Keratinocyte (primary cell): ENCODE measurements at regions not wholly inside any gene's neighbourhood (a gene's known extent, or its start where the extent isn't known, plus 50 kb on each side); places are given as distances from the start of the nearest gene placed in this dataset.

Experiments
- DNase-seq: peaks from one replicate; pipeline ENCODE4 v3.0.0-alpha.2; 2011; ENCODE audit warnings: low read depth, missing footprints, low spot score
- FAIRE-seq: peaks from 2 replicates; lab custom pipeline; 2011; peaks lifted over from hg19 to GRCh38; lab: Jason Lieb, UNC
- H2AFZ ChIP-seq: 2 replicates; pipeline ENCODE4 v1.6.0; 2012; ENCODE audit warnings: low read length, control low read depth, inconsistent platforms; ENCODE audit not compliant: control insufficient read depth
- H3K27ac ChIP-seq: 2 replicates; pipeline ENCODE4 v1.5.1; 2011; ENCODE audit warnings: low read length; ENCODE audit not compliant: control insufficient read depth, insufficient read depth
- H3K27me3 ChIP-seq: 3 replicates; pipeline ENCODE4 v1.6.0; 2011; ENCODE audit warnings: low read length; ENCODE audit not compliant: control insufficient read depth, insufficient read depth; ENCODE audit errors: extremely low read depth
- H3K36me3 ChIP-seq, 2 experiments: 2 replicates in 1 of 2; 3 replicates in 1 of 2; pipeline ENCODE4 v1.5.1; 2011; ENCODE audit warnings: low read length in 2 of 2, mild to moderate bottlenecking in 1 of 2; ENCODE audit not compliant: control insufficient read depth in 2 of 2, insufficient read depth in 2 of 2; ENCODE audit errors: extremely low read depth in 1 of 2
- H3K4me1 ChIP-seq: 3 replicates; pipeline ENCODE4 v1.5.1; 2011; ENCODE audit warnings: low read length; ENCODE audit not compliant: control insufficient read depth, insufficient read depth; ENCODE audit errors: extremely low read depth
- H3K4me2 ChIP-seq: 3 replicates; pipeline ENCODE4 v1.6.0; 2011; ENCODE audit warnings: low read depth, low read length; ENCODE audit not compliant: control insufficient read depth, insufficient read depth; ENCODE audit errors: extremely low read depth
- H3K4me3 ChIP-seq, 3 experiments: fragments of 200-600 bp in 1 of 3; sonication (generic) in 1 of 3; 2 replicates in 2 of 3; 3 replicates in 1 of 3; pipeline ENCODE4 v1.5.1; 2011 to 2016; ENCODE audit warnings: low read length in 3 of 3, mild to moderate bottlenecking in 3 of 3, control low read depth in 2 of 3, inconsistent platforms in 1 of 3, low read depth in 1 of 3, mixed read lengths in 1 of 3, mixed run types in 1 of 3, moderate library complexity in 1 of 3; ENCODE audit not compliant: control insufficient read depth in 2 of 3, insufficient read depth in 2 of 3; ENCODE audit errors: extremely low read depth in 1 of 3
- H3K79me2 ChIP-seq: 2 replicates; pipeline ENCODE4 v1.6.0; 2012; ENCODE audit warnings: low read length; ENCODE audit not compliant: control insufficient read depth, insufficient read depth
- H3K9ac ChIP-seq: 3 replicates; pipeline ENCODE4 v1.6.0; 2011; ENCODE audit warnings: low read length; ENCODE audit not compliant: control insufficient read depth, insufficient read depth; ENCODE audit errors: extremely low read depth
- H3K9me1 ChIP-seq: 3 replicates; pipeline ENCODE4 v1.6.0; 2011; ENCODE audit warnings: low read length; ENCODE audit not compliant: control insufficient read depth, insufficient read depth; ENCODE audit errors: extremely low read depth
- H3K9me3 ChIP-seq: 2 replicates; pipeline ENCODE4 v1.5.1; 2012; ENCODE audit warnings: low read depth, low read length; ENCODE audit not compliant: control insufficient read depth
- H4K20me1 ChIP-seq: 3 replicates; pipeline ENCODE4 v1.6.0; 2011; ENCODE audit warnings: low read length; ENCODE audit not compliant: control insufficient read depth, insufficient read depth; ENCODE audit errors: extremely low read depth
- EZH2 ChIP-seq: IDR thresholded peaks from one replicate; pipeline ENCODE4 v1.6.1; 2012; ENCODE audit warnings: inconsistent platforms, mild to moderate bottlenecking, low read length, moderate library complexity
- dilution Hi-C: fragments of 300-500 bp; cut with MboI; formaldehyde crosslinking; loops from one replicate; pipeline ENCODE4 v1.7.0; 2020; ENCODE audit warnings: low sequenced_read_pairs; ENCODE audit not compliant: extremely low pct_ligation_motif_present
- TF ChIP-seq, protein P1 (sequence below), 3 experiments: IDR thresholded peaks in 1 of 3; conservative IDR thresholded peaks in 1 of 3; optimal IDR thresholded peaks in 1 of 3; 2 replicates in 2 of 3; 3 replicates in 1 of 3; pipeline versions ENCODE3 to v1.5.1; 2011; ENCODE audit warnings: low read length in 3 of 3, mild to moderate bottlenecking in 3 of 3, moderate library complexity in 2 of 3, control low read depth in 1 of 3, inconsistent platforms in 1 of 3; ENCODE audit not compliant: insufficient read depth in 2 of 3; ENCODE audit errors: extremely low read depth in 1 of 3

- no peak overlapping the region for H3K27ac ChIP-seq
Measured at GRCh38 chr5:68653471-68653870, 437.9 kb downstream of the PIK3R1 start.

GRCh38 chr5:68657055-68657961 is 436.5 kb upstream of the SLC30A5 start:
- no peak for FAIRE-seq
- H2AFZ ChIP-seq = no peak overlapping the region
- H3K4me1 ChIP-seq = peaks cover 4% of the 10 kb centered on the region
- H4K20me1 ChIP-seq = no peaks in the 10 kb centered on the region
- H3K27ac ChIP-seq = no peak overlapping the region
- dilution Hi-C loops = no loop called here
- no peaks in the 10 kb centered on the region for H3K9me3 ChIP-seq
- no peaks in the 10 kb centered on the region for H3K27me3 ChIP-seq
- no peak overlapping the region for H3K4me2 ChIP-seq
- no peak overlapping the region for H3K9ac ChIP-seq
- no peaks in the 10 kb centered on the region for H3K36me3 ChIP-seq
- H3K9me1 ChIP-seq = no peaks in the 10 kb centered on the region
- no peak for DNase-seq
- H3K79me2 ChIP-seq = no peaks in the 10 kb centered on the region
- no peak for TF ChIP-seq EZH2
- TF ChIP-seq, protein P1, sequence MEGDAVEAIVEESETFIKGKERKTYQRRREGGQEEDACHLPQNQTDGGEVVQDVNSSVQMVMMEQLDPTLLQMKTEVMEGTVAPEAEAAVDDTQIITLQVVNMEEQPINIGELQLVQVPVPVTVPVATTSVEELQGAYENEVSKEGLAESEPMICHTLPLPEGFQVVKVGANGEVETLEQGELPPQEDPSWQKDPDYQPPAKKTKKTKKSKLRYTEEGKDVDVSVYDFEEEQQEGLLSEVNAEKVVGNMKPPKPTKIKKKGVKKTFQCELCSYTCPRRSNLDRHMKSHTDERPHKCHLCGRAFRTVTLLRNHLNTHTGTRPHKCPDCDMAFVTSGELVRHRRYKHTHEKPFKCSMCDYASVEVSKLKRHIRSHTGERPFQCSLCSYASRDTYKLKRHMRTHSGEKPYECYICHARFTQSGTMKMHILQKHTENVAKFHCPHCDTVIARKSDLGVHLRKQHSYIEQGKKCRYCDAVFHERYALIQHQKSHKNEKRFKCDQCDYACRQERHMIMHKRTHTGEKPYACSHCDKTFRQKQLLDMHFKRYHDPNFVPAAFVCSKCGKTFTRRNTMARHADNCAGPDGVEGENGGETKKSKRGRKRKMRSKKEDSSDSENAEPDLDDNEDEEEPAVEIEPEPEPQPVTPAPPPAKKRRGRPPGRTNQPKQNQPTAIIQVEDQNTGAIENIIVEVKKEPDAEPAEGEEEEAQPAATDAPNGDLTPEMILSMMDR (optimal IDR thresholded peaks at IDR 0.05 in 1 of 3, IDR thresholded peaks at IDR 0.05 in 1 of 3, conservative IDR thresholded peaks at IDR 0.05 in 1 of 3; ENCODE audit: extremely low read depth in 1 of 3, insufficient read depth in 2 of 3, low read length in 3 of 3) = no peak
- no peak overlapping the region for H3K4me3 ChIP-seq

More at GRCh38 chr5:68653471-68653870, 437.9 kb downstream of the PIK3R1 start:
- DNase-seq (no peak), FAIRE-seq (no peak)
- Histone ChIP-seq H2AFZ (no peak overlapping the region), H3K4me1 (peaks cover 4% of the 10 kb centered on the region), H3K27me3 (no peaks in the 10 kb centered on the region), H3K4me3 (no peak overlapping the region), H3K4me2 (no peak overlapping the region), H3K79me2 (no peaks in the 10 kb centered on the region), H3K9ac (no peak overlapping the region), H3K9me1 (no peaks in the 10 kb centered on the region), H3K36me3 (no peaks in the 10 kb centered on the region), H4K20me1 (no peaks in the 10 kb centered on the region), H3K9me3 (no peaks in the 10 kb centered on the region)
- no peak for TF ChIP-seq EZH2
- TF ChIP-seq, protein P1 (optimal IDR thresholded peaks at IDR 0.05 in 1 of 3, IDR thresholded peaks at IDR 0.05 in 1 of 3, conservative IDR thresholded peaks at IDR 0.05 in 1 of 3; ENCODE audit: extremely low read depth in 1 of 3, insufficient read depth in 2 of 3, low read length in 3 of 3) = no peak
- dilution Hi-C loops = no loop called here
